ENCODE measurements at regions not wholly inside any gene's neighbourhood (a gene's known extent, or its start where the extent isn't known, plus 50 kb on each side); places are given as distances from the start of the nearest gene placed in this dataset.

GRCh38 chr7:125664625-125665024, 735.0 kb upstream of the POT1 start:
- Histone ChIP-seq H3K27me3 (no peaks in the 10 kb centered on the region), H3K4me1 (no peaks in the 10 kb centered on the region), H3K27ac (no peak overlapping the region), H3K9me3 (no peaks in the 10 kb centered on the region), H3K36me3 (no peaks in the 10 kb centered on the region), H3K4me3 (no peak overlapping the region)
- ATAC-seq = no peak
- DNase-seq = no peak
- TF ChIP-seq, protein P1, sequence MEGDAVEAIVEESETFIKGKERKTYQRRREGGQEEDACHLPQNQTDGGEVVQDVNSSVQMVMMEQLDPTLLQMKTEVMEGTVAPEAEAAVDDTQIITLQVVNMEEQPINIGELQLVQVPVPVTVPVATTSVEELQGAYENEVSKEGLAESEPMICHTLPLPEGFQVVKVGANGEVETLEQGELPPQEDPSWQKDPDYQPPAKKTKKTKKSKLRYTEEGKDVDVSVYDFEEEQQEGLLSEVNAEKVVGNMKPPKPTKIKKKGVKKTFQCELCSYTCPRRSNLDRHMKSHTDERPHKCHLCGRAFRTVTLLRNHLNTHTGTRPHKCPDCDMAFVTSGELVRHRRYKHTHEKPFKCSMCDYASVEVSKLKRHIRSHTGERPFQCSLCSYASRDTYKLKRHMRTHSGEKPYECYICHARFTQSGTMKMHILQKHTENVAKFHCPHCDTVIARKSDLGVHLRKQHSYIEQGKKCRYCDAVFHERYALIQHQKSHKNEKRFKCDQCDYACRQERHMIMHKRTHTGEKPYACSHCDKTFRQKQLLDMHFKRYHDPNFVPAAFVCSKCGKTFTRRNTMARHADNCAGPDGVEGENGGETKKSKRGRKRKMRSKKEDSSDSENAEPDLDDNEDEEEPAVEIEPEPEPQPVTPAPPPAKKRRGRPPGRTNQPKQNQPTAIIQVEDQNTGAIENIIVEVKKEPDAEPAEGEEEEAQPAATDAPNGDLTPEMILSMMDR (IDR thresholded peaks at IDR 0.05) = no peak
- intact Hi-C loops (cut with DNase I) = no loop called here

DNA sequence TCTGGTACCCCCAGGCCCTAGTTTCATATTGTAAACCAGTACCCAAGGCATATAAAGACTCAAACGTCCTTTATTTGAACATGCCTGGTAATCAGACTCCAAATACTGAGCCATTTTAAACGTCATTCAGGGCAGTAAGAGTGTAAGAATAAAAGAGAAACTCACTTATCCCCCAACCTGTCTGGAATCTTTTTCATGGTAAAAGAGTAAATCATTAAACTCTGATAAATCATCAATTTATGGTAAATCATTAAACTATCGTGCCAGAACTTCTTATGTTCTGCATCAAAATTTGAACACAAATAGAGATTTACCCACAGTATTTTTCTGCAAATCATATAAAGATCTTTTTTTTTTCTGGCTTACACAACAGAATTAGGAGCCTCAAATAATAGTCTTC, 734.3 kb upstream of the POT1 start:
- H3K36me3 ChIP-seq = no peaks in the 10 kb centered on the region
- TF ChIP-seq, protein P1 (IDR thresholded peaks at IDR 0.05) = no peak
- ATAC-seq (no peak), DNase-seq (no peak)
- no peaks in the 10 kb centered on the region for H3K9me3 ChIP-seq
- intact Hi-C loops (cut with DNase I) = no loop called here
- H3K27ac ChIP-seq = no peak overlapping the region
- H3K4me3 ChIP-seq = no peak overlapping the region
- no peaks in the 10 kb centered on the region for H3K4me1 ChIP-seq
- H3K27me3 ChIP-seq = no peaks in the 10 kb centered on the region

GRCh38 chr7:125661677-125662076, 732.1 kb upstream of the POT1 start:
- H3K4me3 ChIP-seq = no peak overlapping the region
- ATAC-seq (no peak), DNase-seq (no peak)
- no peaks in the 10 kb centered on the region for H3K27me3 ChIP-seq
- no peaks in the 10 kb centered on the region for H3K4me1 ChIP-seq
- no peak overlapping the region for H3K27ac ChIP-seq
- intact Hi-C loops (cut with DNase I) = no loop called here
- H3K9me3 ChIP-seq = no peaks in the 10 kb centered on the region
- no peaks in the 10 kb centered on the region for H3K36me3 ChIP-seq
- TF ChIP-seq, protein P1 (IDR thresholded peaks at IDR 0.05) = no peak

GRCh38 chr7:125661006-125661405, 731.4 kb upstream of the POT1 start:
- TF ChIP-seq, protein P1 (IDR thresholded peaks at IDR 0.05) = no peak
- no peaks in the 10 kb centered on the region for H3K27me3 ChIP-seq
- no peak overlapping the region for H3K4me3 ChIP-seq

DNA sequence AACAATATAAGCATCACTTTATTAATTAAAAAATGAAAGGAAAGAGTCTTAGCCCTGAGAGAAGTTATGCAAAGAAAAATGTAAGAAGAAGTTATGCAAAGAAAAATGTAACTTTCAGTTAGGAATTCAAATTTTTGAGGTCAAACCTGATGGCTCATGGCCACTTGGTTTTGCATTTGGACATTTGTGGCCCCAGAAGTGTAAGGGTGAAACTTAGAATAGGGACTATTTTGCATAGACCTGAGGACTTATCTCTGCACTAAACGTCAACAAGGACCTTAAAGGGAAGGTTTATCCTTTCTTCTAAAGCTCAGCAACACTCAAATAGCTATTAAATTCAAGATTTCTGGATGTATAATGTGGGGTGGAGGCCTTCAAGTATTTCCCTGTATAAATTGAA, 724.5 kb upstream of the POT1 start:
- intact Hi-C loops (cut with DNase I) = no loop called here
- H3K36me3 ChIP-seq = no peaks in the 10 kb centered on the region
- H3K4me1 ChIP-seq = no peaks in the 10 kb centered on the region
- no peak overlapping the region for H3K27ac ChIP-seq
- no peak for ATAC-seq
- no peak overlapping the region for H3K4me3 ChIP-seq
- no peak for DNase-seq
- TF ChIP-seq, protein P1 (IDR thresholded peaks at IDR 0.05) = no peak
- H3K27me3 ChIP-seq = no peaks in the 10 kb centered on the region
- H3K9me3 ChIP-seq = no peaks in the 10 kb centered on the region

More at GRCh38 chr7:125661006-125661405, 731.4 kb upstream of the POT1 start:
- no peak for ATAC-seq
- Histone ChIP-seq H3K9me3 (no peaks in the 10 kb centered on the region), H3K4me1 (no peaks in the 10 kb centered on the region), H3K27ac (no peak overlapping the region), H3K36me3 (no peaks in the 10 kb centered on the region)
- DNase-seq = no peak
- intact Hi-C loops (cut with DNase I) = no loop called here
